HCT116 (cell line): ENCODE measurements at regions not wholly inside any gene's neighbourhood (a gene's known extent, or its start where the extent isn't known, plus 50 kb on each side); places are given as distances from the start of the nearest gene placed in this dataset.

Experiments used
- ATAC-seq: fragments of 200-7000 bp; cut with Tn5 transposase; 2 replicates; pipeline ENCODE4 v1.9.1; 2020; ENCODE audit warnings: mild to moderate bottlenecking, moderate library complexity
- BruUV-seq: library from RNA; stranded (reverse); fragments of 400-500 nt; replicated peaks from 2 replicates; lab custom pipeline; 2021; lab: Mats Ljungman, UMichigan
- CTCF ChIA-PET: fragments of 300-600 bp; sonication (Branson Sonifier 250); formaldehyde crosslinking; loops from one replicate; lab custom pipeline; 2021; ENCODE audit warnings: antibody characterized with exemption; lab: Charles Lee
- POLR2A ChIA-PET: fragments of 300-600, 350-600 bp; sonication (Branson Sonifier 250); formaldehyde crosslinking; loops from one replicate; lab custom pipeline; 2021; ENCODE audit warnings: antibody characterized with exemption; lab: Charles Lee
- RAD21 ChIA-PET, 2 experiments: fragments of 300-600 bp; sonication (Branson Sonifier 250); formaldehyde crosslinking; loops; one replicate each; lab custom pipeline; 2023; ENCODE audit warnings: low total read pairs in 2 of 2; ENCODE audit not compliant: uncharacterized antibody in 2 of 2, unreplicated experiment in 2 of 2, low non-redundant PET in 1 of 2; lab: Charles Lee
- DNase-seq: peaks from one replicate; pipeline ENCODE4 v3.0.0-alpha.2; 2010; ENCODE audit warnings: low read depth, low spot score
- H2AFZ ChIP-seq: fragments of 200-600 bp; shearing (Covaris generic), sonication (generic); 2 replicates; pipeline ENCODE4 v1.6.1; 2017; ENCODE audit warnings: low read depth, mixed run types, mixed read lengths, antibody characterized with exemption, low read length; ENCODE audit not compliant: poor library complexity, severe bottlenecking
- H3K27ac ChIP-seq: 2 replicates; pipeline ENCODE4 v1.5.1; 2012; ENCODE audit warnings: low read depth, low read length
- H3K27me3 ChIP-seq: fragments of 200-600 bp; sonication (generic); 2 replicates; pipeline ENCODE4 v1.6.1; 2016; ENCODE audit warnings: mixed run types, low read length, mixed read lengths; ENCODE audit not compliant: insufficient read depth
- H3K36me3 ChIP-seq, 2 experiments: fragments of 200-500 bp in 1 of 2; fragments of 200-600 bp in 1 of 2; sonication (Bioruptor generic) in 1 of 2; sonication (generic) in 1 of 2; 2 replicates each; pipeline versions ENCODE4 v1.5.1 to v1.6.1; 2014 to 2016; ENCODE audit warnings: low read length in 2 of 2, inconsistent platforms in 1 of 2, mixed read lengths in 1 of 2, mixed run types in 1 of 2; ENCODE audit not compliant: insufficient read depth in 2 of 2, control insufficient read depth in 1 of 2
- H3K4me1 ChIP-seq, 2 experiments: fragments of 200-600 bp in 1 of 2; sonication (generic) in 1 of 2; 2 replicates each; pipeline versions ENCODE4 v1.5.1 to v1.6.1; 2012 to 2017; ENCODE audit warnings: low read length in 2 of 2, inconsistent platforms in 1 of 2, mild to moderate bottlenecking in 1 of 2, mixed read lengths in 1 of 2, mixed run types in 1 of 2, moderate library complexity in 1 of 2; ENCODE audit not compliant: insufficient read depth in 2 of 2, control insufficient read depth in 1 of 2
- H3K4me2 ChIP-seq: fragments of 200-600 bp; sonication (generic); 2 replicates; pipeline ENCODE4 v1.6.1; 2017; ENCODE audit warnings: mixed run types, low read length, mixed read lengths
- H3K4me3 ChIP-seq, 2 experiments: fragments of 200-600 bp in 1 of 2; sonication (generic) in 1 of 2; replicated peaks in 1 of 2; 2 replicates each; pipeline ENCODE4 v1.5.1; 2011 to 2016; ENCODE audit warnings: low read length in 2 of 2, control low read depth in 1 of 2, low read depth in 1 of 2, mild to moderate bottlenecking in 1 of 2, mixed read lengths in 1 of 2, mixed run types in 1 of 2
- H3K79me2 ChIP-seq: fragments of 200-600 bp; sonication (generic); 2 replicates; pipeline ENCODE4 v1.6.1; 2017; ENCODE audit warnings: mild to moderate bottlenecking, mixed run types, low read length, moderate library complexity, mixed read lengths; ENCODE audit not compliant: insufficient read depth
- H3K9ac ChIP-seq: fragments of 200-600 bp; sonication (generic); 2 replicates; pipeline ENCODE4 v1.6.1; 2016; ENCODE audit warnings: low read length, mixed read lengths
- H3K9me2 ChIP-seq: fragments of 200-600 bp; sonication (generic), shearing (Covaris generic); 2 replicates; pipeline ENCODE4 v1.6.1; 2017; ENCODE audit warnings: mixed run types, mild to moderate bottlenecking, moderate library complexity; ENCODE audit not compliant: insufficient read depth
- H3K9me3 ChIP-seq, 2 experiments: fragments of 200-500 bp in 1 of 2; fragments of 200-600 bp in 1 of 2; sonication (Bioruptor generic) in 1 of 2; sonication (generic) in 1 of 2; 2 replicates each; pipeline ENCODE4 v1.6.1; 2014 to 2017; ENCODE audit warnings: low read length in 2 of 2, mixed read lengths in 2 of 2, inconsistent platforms in 1 of 2, low read depth in 1 of 2, mild to moderate bottlenecking in 1 of 2, mixed run types in 1 of 2, moderate library complexity in 1 of 2; ENCODE audit not compliant: control insufficient read depth in 1 of 2, insufficient read depth in 1 of 2
- H4K20me1 ChIP-seq: fragments of 200-600 bp; sonication (generic), shearing (Covaris generic); 2 replicates; pipeline ENCODE4 v1.6.1; 2017; ENCODE audit warnings: mixed run types, mild to moderate bottlenecking, moderate library complexity; ENCODE audit not compliant: insufficient read depth
- CBX3 ChIP-seq: IDR thresholded peaks from 2 replicates; pipeline ENCODE4 v1.6.1; 2012; ENCODE audit warnings: low read depth
- CEBPB ChIP-seq: IDR thresholded peaks from 2 replicates; pipeline ENCODE4 v1.6.1; 2012; ENCODE audit warnings: low read depth
- CTCF ChIP-seq, 3 experiments: fragments of 200-600 bp in 1 of 3; sonication (generic) in 1 of 3; IDR thresholded peaks in 2 of 3; conservative IDR thresholded peaks in 1 of 3; 2 replicates each; pipeline ENCODE4 v1.5.1; 2012 to 2017; ENCODE audit warnings: low read depth in 2 of 3, low read length in 2 of 3, antibody characterized with exemption in 1 of 3, borderline replicate concordance in 1 of 3, control low read depth in 1 of 3, mild to moderate bottlenecking in 1 of 3, mixed read lengths in 1 of 3, mixed run types in 1 of 3, moderate library complexity in 1 of 3; ENCODE audit not compliant: insufficient read depth in 1 of 3
- EGR1 ChIP-seq: IDR thresholded peaks from 2 replicates; pipeline ENCODE4 v1.6.1; 2012; ENCODE audit warnings: low read depth
- ELF1 ChIP-seq: IDR thresholded peaks from 2 replicates; pipeline ENCODE4 v1.6.1; 2012; ENCODE audit warnings: low read depth, borderline replicate concordance
- EZH2 ChIP-seq: fragments of 200-600 bp; sonication (generic); IDR thresholded peaks from 2 replicates; pipeline ENCODE4 v1.6.1; 2017; ENCODE audit warnings: antibody characterized with exemption, mixed run types
- MAX ChIP-seq: IDR thresholded peaks from 2 replicates; pipeline ENCODE4 v1.6.1; 2012
- POLR2A ChIP-seq: IDR thresholded peaks from 2 replicates; pipeline ENCODE4 v1.7.0; 2011; ENCODE audit warnings: borderline replicate concordance; ENCODE audit not compliant: insufficient read depth, insufficient read length; ENCODE audit errors: extremely low read depth
- POLR2AphosphoS5 ChIP-seq: IDR thresholded peaks from 2 replicates; pipeline ENCODE4 v1.6.1; 2011; ENCODE audit warnings: mild to moderate bottlenecking, low read depth, low read length, moderate library complexity
- RAD21 ChIP-seq: IDR thresholded peaks from 2 replicates; pipeline ENCODE4 v1.6.1; 2012; ENCODE audit warnings: low read depth, mild to moderate bottlenecking
- REST ChIP-seq: IDR thresholded peaks from 2 replicates; pipeline ENCODE4 v1.6.1; 2012; ENCODE audit warnings: low read depth
- SIN3A ChIP-seq: IDR thresholded peaks from 2 replicates; pipeline ENCODE4 v1.6.1; 2012; ENCODE audit warnings: low read depth
- SRF ChIP-seq: IDR thresholded peaks from 2 replicates; pipeline ENCODE4 v1.6.1; 2012; ENCODE audit warnings: low read depth
- YY1 ChIP-seq: IDR thresholded peaks from 2 replicates; pipeline ENCODE4 v1.6.1; 2011; ENCODE audit warnings: low read length, low read depth, moderate library complexity, mild to moderate bottlenecking; ENCODE audit not compliant: insufficient replicate concordance; ENCODE audit errors: extremely low read depth
- ZFX ChIP-seq: fragments of 450-650 bp; IDR thresholded peaks from 2 replicates; pipeline ENCODE4 v1.6.1; 2017
- ZNF274 ChIP-seq: fragments of 200-500 bp; sonication (Bioruptor generic); IDR thresholded peaks from 2 replicates; pipeline ENCODE4 v1.6.1; 2014; ENCODE audit warnings: mild to moderate bottlenecking, low read depth, low read length, inconsistent platforms
- intact Hi-C: fragments of 100-400 bp; cut with micrococcal nuclease; formaldehyde crosslinking; loops from 2 replicates; pipeline ENCODE4 v1.10.0; 2022

DNA sequence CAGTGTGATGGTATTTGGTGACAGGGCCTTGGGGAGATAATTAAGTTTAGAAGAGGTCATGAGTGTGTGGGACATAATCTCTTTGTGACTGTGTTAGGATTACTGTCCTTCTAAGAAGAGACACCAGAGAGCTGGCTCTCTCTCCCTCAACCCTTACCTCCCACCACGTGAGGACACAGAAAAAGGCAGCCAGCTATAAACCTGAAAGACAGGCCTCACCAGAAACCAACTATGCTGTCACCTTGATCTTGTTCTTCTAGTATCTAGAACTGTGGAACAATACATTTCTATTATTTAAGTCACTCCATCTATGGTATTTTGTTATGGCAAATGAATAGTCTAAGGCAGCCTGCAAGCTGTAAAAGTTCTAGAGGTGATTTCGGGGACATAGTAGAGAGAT, 203.7 kb downstream of the OTOR start:
- Histone ChIP-seq H3K4me3 (no peak overlapping the region), H2AFZ (no peak overlapping the region), H3K27ac (no peak overlapping the region), H4K20me1 (no peaks in the 10 kb centered on the region), H3K9me3 (no peaks in the 10 kb centered on the region), H3K9me2 (no peaks in the 10 kb centered on the region), H3K27me3 (peaks cover 13% of the 10 kb centered on the region; the same call in 1 of the 2 replicates), H3K79me2 (no peaks in the 10 kb centered on the region), H3K4me2 (no peak overlapping the region), H3K4me1 (no peaks in the 10 kb centered on the region), H3K36me3 (no peaks in the 10 kb centered on the region), H3K9ac (no peak overlapping the region)
- intact Hi-C loops: no loop called here
- ChIA-PET RAD21 (no interaction called here), POLR2A (no interaction called here), CTCF (no interaction called here)
- no peak for DNase-seq
- TF ChIP-seq MAX (no peak), POLR2A (no peak), EGR1 (no peak)
- ATAC-seq: no peak
- BruUV-seq: no TSS peak

DNA sequence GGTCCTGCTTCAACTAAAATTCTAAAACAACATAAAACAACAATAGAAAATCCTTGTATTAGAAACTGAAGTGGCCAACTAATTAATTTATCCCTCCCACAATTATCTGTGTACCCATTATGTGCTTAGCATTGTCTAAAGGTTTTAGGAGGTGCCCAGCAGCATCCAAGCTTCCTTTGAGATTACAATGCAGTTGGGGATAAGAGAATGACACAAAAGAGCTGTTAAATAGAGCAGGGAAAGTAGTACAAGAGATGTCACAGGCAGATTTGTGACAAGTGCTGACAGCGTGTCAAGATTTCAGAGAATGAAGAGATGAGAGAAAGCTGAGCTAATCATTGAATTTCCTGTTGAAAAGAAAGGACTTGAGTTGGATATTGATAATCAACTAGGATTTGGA, 204.8 kb downstream of the OTOR start:
- intact Hi-C loops: no loop called here
- Histone ChIP-seq H3K4me2 (no peak overlapping the region), H3K4me3 (no peak overlapping the region), H3K9ac (no peak overlapping the region), H3K9me3 (no peaks in the 10 kb centered on the region), H3K27me3 (peaks cover 13% of the 10 kb centered on the region; the same call in 1 of the 2 replicates), H3K79me2 (no peaks in the 10 kb centered on the region), H3K9me2 (no peaks in the 10 kb centered on the region), H2AFZ (no peak overlapping the region), H3K36me3 (no peaks in the 10 kb centered on the region), H3K4me1 (no peaks in the 10 kb centered on the region), H3K27ac (no peak overlapping the region), H4K20me1 (no peaks in the 10 kb centered on the region)
- ChIA-PET CTCF (no interaction called here), POLR2A (no interaction called here), RAD21 (no interaction called here)
- no peak for DNase-seq
- BruUV-seq: no TSS peak
- no peak for ATAC-seq
- TF ChIP-seq CTCF (IDR thresholded peaks at IDR 0.05 in 2 of 3, conservative IDR thresholded peaks at IDR 0.05 in 1 of 3; ENCODE audit: borderline replicate concordance in 1 of 3, insufficient read depth in 1 of 3, low read depth in 2 of 3, low read length in 2 of 3): no peak
- no peak for TF ChIP-seq SRF
- TF ChIP-seq POLR2A: no peak
- TF ChIP-seq CEBPB: no peak
- no peak for TF ChIP-seq RAD21
- TF ChIP-seq CBX3: no peak
- no peak for TF ChIP-seq ZNF274
- TF ChIP-seq MAX: no peak
- TF ChIP-seq POLR2AphosphoS5: no peak
- TF ChIP-seq EZH2: no peak
- no peak for TF ChIP-seq SIN3A
- TF ChIP-seq ELF1: no peak
- no peak for TF ChIP-seq ZFX
- TF ChIP-seq EGR1: no peak
- TF ChIP-seq REST: no peak
- no peak for TF ChIP-seq YY1
